ENCODE measurements at regions not wholly inside any gene's neighbourhood (a gene's known extent, or its start where the extent isn't known, plus 50 kb on each side); places are given as distances from the start of the nearest gene placed in this dataset.

- TF ChIP-seq EP300 (IDR thresholded peaks at IDR 0.05), result no peak
- no peak for TF ChIP-seq POLR2AphosphoS5 (IDR thresholded peaks at IDR 0.05)
- no peak for TF ChIP-seq CTCF (IDR thresholded peaks at IDR 0.05)
- no peak for TF ChIP-seq POLR2A (IDR thresholded peaks at IDR 0.05)
Observed at GRCh38 chr9:97767891-97768290, 70.8 kb upstream of the XPA start.

All from stomach (tissue), 4 donors.